HG03342 (cell line): ENCODE measurements at regions not wholly inside any gene's neighbourhood (a gene's known extent, or its start where the extent isn't known, plus 50 kb on each side); places are given as distances from the start of the nearest gene placed in this dataset.
"Not testable (repeated sequence)": the region's sequence is repeated elsewhere in the genome, so short reads cannot be mapped to it uniquely, and the experiment has no call there.

ENCODE experiments used
- ATAC-seq: cut with Tn5 transposase; IDR thresholded peaks from one replicate; pipeline ENCODE4 v1.9.1; 2021; ENCODE audit warnings: mild to moderate bottlenecking, moderate library complexity; ENCODE audit not compliant: unreplicated experiment

- ATAC-seq: not testable (repeated sequence)
Measured at GRCh38 chr9:33734941-33735835, 60.2 kb upstream of the PRSS3 start.

DNA sequence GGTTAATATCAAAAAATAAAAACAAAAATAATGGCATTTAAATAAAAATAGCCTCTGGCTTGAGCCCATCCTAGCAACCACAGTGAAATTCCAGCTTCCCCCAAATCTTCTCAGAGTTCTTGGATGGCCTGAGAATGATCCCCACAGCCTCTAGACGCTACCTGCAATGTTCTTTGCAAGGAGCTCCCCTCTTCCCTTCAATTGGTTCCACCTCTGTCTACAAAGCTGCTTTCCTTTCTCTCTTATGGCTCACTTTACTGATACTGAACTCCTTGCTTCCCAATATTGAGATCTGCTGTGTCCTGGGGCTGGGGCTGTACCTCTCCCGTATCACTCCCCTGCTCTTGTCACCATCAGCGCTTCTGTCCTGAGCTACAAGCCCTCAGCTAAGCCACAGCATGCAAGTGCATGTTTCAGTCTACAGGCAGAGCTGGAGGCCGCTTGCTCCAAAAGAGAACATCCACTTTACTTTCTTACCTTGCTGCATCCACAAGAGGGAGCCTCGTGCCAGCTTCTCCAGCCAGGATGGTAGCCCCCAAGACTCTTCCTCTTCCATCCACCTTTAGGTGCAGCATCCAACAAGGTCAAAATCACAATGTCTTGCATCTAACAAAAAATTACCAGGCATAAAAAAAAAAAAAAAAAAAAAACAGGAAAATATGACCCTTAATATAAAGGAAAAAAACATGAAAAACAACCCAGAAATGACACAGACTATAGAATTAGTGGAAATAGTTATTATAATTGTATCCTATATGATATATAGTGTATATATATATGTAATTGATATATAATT, 57.4 kb upstream of the PRSS3 start:
- peak; percentile 51 for ATAC-seq

DNA sequence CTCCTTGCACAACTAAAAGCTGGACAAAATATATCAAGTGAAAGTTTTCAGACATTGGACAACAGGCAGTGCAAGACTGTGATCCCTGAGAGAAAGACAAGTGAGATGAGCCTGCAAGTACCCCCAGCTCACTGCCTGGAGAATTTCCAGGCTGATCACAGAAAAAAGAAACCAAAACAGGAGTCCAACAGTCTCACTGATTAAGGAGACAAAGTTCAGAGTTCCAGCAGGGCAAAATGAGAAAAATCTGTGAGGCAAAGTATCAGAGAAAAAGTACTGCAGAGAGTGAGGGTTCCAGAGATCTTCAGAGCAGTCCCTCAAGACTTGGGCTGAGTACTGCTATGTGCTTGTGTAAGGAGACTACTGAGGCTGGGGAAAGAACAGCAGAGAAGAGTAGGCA, 56.0 kb upstream of the PRSS3 start:
- ATAC-seq: no peak

DNA sequence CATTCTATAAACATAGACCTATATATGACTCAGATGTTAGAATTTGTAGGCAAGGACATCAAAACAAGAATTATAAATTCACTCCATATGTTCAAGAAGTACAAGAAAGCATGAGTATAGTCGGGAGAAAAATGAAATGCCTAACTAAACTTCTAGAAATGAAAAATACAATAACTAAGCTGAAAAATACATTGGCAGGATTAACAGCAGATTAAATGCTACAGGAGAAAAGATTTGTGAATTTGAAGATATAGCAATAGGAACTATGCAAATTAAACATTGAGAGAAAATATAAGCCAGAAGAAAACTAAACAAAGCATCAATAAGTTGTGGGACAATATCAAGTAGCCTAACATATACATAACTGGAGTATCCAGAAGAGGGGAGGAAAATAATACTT, 55.3 kb upstream of the PRSS3 start:
- no peak for ATAC-seq

- not testable (repeated sequence) for ATAC-seq
Measured at GRCh38 chr9:33740958-33741357, 54.4 kb upstream of the PRSS3 start.

DNA sequence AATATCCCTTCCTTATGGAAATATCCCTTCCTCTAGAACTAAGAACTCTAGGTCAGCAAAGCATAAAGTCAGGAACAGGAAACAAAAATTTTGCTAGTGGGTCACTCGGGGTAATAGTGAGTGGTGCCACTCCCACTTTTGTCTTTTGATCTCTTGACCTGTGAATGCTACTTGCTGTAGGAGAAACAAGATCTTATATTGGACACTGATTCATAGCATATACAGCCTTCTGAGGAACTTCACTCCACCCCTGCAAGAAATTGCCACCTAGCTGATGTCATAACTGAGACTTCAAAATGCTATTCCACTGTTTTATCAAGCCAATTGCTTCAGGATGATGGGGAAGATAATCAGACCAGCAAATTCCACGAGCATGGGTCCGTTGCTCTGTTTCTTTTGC, 53.3 kb upstream of the PRSS3 start:
- no peak for ATAC-seq

- ATAC-seq: no peak
Measured at GRCh38 chr9:33742519-33742918, 52.8 kb upstream of the PRSS3 start.
